ENCODE measurements at regions not wholly inside any gene's neighbourhood (a gene's known extent, or its start where the extent isn't known, plus 50 kb on each side); places are given as distances from the start of the nearest gene placed in this dataset.
A peak's percentile ranks its signal among the peaks of the same experiment; 100 is the strongest.

DNA sequence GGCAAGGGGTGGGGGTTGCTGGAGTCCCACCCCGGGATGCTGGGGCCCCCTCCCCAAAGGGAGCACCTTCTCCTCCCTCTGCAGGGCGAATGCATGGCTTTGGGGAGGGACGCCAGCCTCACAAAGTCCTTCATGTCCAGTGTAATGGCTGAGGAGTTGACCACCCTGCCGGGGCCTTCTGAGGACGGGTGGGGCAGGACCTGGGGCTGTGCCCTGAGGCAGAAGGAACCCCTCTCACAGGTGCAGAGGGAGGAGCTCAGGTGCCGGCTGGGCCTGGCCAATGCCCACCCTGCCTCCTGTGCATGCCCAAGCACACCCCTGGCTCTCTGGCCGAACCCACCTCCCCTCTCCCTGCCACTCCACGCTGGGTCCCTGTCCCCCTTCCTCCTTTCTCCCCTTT lies 64.3 kb upstream of the RNU6ATAC start:
- no peak for DNase-seq (ENCODE audit: low read depth)

DNA sequence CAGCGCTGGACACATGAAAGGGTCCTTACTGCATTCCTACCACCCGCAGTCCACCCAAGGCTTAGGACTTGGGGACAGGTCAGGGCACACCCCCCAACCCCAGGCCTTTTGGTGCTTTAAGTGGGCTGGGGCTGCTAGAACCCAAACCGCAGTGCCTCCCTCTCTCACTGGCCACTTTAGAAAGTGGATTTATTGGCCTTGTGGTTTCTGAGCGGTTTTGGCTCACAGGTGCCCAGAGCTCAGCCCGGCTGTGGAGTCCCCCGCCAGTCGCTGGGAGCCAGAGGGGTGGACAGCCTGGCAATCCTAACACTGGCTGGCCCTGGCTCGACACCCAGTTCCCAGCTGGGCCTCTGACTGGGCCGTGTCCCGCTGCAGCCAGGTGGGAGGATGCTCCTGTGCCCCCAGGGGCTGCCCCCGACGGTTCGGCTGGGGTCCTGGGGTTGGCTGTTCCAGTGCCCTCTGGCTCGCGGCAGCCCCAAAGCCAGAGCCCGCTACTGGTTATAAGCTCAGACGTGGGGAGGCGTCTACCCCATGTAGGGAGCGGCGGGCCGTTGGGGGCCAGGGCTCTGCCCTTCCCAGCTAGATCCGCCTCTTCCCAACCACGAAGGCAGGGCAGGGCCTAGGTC lies 65.2 kb upstream of the RNU6ATAC start:
- no peak for DNase-seq (ENCODE audit: low read depth)

DNA sequence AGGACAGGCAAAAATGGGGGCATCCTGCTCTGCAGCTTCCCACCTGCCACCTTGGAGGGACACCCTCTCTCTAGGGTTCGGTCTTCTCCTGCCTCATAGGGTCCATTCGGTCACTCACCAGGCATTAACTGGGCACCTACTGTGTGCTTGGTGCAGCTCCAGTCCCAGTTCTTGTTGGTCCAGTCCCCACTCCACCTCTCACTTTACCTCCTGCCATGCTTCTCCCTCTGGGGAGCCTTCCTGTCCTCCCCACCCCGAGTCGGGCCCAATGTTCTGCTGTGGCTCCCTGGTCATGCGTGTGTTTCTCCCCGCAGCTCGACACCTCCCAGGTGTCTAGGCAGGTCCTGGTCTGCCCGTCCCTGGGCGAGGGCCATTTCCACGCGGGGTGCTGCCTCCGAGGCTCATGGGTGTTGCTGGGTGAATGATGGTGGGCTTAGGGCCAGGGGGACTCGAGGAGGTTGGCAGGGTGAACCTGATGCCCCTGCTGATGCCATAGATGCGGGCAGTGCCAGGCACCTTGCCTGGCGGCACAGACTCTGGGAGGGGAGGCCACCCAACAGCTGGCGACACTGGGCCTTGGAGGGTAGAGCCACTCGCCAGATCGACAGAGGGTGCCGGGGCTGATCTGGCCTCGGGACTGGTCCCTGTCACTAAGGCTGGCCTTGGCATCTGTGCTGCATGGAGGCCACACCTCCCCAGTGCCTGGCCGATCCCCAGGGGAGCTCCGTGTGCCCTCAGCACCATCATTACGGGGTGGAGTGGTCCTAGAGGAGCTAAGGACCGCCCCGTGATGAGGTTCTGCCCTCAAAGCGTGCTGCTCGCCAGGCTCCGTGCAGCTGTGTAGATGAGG lies 66.0 kb upstream of the RNU6ATAC start:
- DNase-seq (ENCODE audit: low read depth): no peak

DNA sequence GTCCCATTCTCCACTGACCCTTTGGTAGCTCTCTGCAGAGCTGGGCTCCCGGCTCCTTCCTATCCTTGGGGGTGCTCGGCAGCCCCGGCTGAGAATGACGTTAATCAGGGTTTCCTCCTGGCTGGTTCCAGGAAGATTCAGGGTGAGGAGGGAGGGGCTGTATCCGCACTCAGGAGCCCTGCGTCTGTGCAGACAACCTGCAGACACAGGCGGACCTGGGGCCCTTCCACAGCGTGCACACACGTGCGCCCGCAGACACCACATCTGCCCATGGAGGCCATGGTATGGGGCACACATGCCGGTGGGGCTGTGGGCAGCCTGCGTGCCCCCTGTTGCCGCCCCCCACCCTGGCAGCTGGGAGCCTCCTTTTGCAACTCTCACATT lies 66.6 kb upstream of the RNU6ATAC start:
- no peak for DNase-seq (ENCODE audit: low read depth)

DNA sequence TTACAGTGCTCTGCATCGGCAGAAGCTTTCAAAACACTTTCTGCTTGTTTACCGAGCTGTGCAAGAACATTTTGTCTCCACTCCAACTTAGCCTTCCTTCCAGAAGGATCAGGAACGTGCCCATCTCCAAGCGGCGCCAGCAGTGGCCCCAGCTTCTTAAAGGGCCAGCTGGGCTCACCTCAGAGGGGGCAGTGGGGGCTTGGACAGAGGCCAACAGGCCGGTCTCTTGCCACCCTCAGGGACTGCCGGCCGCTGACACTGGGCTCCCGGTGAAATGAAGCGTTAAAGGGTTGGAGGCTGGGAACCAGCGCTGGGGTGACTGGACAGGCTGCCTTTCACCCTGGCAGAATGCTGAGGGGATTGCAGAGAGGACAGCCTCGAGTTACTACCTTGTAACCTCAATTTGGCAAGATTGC lies 67.0 kb upstream of the RNU6ATAC start:
- DNase-seq (ENCODE audit: low read depth): no peak

DNA sequence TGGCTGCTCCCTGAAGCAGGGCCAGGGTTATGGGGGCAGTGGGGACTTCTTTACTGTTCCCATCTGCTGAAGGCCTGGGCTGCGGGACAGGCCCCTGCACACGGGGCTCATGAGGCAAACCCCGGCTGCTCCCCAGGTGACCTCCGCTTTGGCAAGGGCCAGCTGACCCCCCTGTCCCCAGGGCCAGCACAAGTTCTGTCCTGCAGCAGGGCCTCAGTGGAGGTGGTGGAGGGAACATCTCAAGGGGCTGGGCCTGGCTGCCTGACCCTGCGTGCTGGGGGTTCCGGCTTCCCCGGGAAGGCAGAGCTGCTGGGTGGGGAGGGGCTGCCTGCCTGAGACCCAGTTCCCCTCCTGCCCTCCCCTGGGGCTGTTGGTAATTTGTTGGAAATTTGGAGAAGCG lies 67.4 kb upstream of the RNU6ATAC start:
- no peak for DNase-seq (ENCODE audit: low read depth)

DNA sequence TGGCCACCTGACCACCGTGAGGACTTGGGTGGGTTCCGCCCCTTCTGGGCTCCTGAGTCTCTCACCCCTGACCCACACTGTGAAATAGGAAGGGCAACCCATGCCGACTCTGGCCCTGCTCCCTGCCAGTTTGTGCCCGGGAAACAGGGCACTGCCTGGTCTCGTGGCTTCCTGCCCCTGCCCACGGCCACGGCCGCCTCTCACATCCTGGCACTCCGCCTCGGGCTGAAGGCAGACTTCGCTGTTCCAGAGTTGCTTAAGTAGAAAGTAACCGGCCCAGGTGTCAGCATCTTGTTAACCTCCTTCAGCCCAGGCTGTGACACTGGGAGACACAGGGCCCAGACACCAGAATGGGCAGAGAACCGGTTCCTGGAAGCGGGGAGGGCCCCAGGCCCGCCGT lies 68.7 kb upstream of the RNU6ATAC start:
- no peak for DNase-seq (ENCODE audit: low read depth)

DNA sequence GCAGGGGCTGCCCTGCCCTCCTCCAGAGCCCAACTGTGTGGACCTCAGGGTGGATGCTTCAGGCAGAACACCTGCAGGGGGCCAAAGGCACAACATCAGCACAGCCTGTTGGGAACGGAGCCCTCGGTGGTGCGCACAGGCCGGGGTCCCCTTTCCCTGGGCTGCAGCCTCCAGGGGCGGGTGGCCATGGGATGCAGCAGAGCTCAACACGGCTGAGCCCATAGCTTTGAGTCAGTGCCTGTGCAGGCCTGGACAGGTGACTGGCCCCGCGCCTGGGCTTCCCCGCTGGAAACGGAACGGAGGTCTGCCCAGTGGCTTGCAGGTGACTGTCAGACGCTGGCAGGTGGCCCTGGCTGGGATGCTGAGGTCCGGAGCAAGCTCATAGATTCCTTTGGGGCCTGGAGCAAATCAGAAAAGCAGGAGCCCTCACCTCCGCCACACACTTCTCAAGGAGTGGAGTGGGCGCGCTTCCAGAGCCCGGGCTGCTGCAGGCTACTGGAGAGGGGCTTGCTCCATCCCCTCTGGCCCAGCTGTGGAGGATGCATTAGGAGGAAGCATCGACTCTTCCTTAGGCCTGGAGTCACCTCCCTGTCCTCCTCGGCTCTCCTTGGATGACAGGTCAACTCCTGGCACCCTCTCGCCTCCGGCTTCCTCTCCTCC lies 69.8 kb upstream of the RNU6ATAC start:
- no peak for DNase-seq (ENCODE audit: low read depth)

DNA sequence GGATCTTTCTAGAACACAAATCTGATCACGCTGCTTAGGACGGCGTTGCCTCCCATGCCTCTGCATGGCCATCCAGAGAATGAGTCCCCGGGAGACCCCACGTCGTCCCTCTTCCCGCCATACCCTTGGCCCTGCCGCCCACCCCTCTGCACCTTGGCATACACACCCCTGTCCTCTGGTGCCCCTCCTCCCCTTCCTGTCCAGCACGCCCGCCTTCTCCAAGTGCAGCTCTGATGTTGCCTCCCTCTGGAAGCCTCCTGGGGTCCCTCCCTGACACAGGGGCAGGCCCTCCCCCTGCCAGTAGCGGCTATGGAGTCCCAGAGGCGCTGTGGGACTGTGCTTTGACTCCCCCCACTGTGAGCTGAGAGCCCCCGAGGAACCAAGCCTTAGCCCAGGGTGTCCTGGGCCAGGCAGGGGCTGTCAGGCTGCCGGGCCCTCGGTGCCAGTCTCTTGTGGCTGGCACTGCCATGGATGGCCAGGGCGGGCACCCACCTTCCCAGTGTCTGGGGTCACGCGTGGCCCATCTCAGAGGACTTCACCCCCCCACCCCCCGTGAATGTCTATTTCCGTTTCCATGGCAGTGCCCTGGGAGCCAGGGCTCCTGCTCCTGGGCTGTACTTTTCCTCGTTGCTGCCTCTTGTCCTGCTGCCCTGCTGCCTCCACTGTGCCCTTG lies 70.5 kb upstream of the RNU6ATAC start:
- DNase-seq (ENCODE audit: low read depth): no peak

DNA sequence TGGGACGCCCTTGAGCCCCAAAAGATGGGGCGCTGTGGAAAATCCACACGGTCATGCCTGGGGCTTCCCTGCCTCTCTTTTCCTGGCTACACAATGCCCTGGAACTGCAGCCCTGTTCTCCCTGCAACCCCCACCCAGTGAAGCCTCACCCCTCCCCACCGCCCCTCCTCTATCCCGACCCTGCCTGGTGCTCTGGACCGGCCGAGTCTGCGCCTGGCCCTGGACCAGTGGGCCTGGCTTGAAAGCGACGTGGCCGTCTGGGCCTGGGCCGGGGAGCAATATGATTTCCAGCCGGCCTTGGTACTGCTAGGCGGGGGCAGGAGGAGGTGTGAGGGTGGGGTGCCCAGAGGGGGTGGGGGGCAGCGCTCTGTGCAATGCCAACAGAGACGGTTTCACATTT lies 71.0 kb upstream of the RNU6ATAC start:
- no peak for DNase-seq (ENCODE audit: low read depth)

DNA sequence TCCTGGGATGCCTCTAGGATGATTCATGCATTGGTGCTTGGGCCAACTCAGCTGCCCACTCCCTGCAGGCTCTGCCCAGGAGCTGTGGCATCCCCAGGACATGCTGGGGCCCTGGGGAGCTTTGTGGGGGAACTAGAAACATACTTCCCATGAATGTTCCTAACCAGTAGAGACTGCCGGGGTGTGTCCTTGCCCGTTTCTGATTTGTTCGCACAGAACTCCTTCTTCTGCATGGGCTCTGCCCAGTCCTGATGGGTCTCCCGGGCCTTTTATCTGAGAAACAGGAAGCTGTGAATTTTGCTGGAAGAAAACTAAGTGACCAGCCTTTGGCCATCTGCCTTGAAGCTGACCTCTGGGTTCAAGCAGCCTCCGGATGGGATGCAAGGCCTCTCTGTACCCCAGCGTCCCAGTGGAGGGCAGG lies 71.6 kb upstream of the RNU6ATAC start:
- no peak for DNase-seq (ENCODE audit: low read depth)

DNA sequence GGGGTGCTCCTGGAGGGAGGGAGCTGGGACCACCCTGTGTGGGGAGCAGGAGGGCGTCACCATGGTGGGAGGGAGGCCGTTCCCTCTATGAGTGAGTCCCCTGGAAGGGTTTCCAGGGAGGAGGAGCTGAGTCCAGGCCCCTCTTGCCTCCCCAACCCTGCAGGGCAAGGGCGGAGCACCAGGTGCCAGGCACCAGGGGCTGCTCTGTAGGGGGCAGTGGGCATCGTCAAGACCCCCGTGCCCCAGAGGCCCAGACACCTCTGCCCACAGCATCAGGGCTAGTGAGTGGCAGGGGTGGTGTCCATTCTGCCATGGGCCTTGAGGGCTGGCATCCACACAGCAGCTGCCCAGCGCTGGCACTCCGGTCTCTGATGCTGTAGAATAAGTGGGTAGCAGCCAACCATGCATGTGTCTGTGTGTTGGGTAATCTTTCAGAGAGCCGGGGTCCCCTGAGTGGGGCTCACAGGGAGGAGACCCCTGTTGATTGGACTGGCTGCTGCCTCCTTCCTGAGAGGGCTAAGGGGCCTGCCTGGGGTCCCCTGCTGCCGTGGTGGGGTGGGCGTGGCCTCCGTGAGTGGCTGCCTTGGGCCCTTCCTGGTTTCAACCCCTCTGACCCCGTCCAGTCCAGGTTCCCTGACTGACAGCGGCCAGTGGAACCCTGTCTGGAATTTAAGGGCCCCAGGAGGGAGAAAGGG lies 72.7 kb upstream of the RNU6ATAC start:
- no peak for DNase-seq (ENCODE audit: low read depth)

DNA sequence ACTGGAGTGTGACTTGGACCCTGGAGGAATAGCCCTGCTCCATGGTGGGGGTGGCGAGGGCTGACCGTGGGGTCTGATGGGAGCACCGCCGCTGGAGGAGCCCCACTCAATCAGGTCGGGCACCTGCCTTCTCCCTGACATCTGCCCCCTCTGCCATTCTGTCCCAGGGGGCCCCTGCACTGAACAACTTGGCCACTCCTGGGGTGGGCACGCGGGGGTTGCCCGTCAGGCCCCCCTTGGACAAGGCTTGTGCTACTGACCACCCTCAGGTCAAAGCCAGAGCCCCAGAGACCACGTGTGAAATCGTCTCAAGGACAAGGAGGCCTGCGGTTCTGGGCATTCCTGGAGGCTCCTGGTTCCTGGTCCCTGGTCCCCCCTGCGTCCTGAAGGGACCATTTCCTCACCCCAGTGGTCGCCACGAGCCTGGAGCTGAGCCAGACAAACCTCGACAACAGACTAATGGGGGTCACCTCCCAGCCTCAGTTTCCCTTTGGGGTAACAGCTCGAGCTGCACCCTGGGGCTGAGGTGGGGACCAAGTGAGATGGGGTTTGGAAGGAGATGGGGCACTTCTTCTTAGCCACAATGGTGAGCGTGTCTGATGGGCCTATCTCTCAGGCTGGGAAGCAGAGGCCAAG lies 73.4 kb upstream of the RNU6ATAC start:
- no peak for DNase-seq (ENCODE audit: low read depth)

DNA sequence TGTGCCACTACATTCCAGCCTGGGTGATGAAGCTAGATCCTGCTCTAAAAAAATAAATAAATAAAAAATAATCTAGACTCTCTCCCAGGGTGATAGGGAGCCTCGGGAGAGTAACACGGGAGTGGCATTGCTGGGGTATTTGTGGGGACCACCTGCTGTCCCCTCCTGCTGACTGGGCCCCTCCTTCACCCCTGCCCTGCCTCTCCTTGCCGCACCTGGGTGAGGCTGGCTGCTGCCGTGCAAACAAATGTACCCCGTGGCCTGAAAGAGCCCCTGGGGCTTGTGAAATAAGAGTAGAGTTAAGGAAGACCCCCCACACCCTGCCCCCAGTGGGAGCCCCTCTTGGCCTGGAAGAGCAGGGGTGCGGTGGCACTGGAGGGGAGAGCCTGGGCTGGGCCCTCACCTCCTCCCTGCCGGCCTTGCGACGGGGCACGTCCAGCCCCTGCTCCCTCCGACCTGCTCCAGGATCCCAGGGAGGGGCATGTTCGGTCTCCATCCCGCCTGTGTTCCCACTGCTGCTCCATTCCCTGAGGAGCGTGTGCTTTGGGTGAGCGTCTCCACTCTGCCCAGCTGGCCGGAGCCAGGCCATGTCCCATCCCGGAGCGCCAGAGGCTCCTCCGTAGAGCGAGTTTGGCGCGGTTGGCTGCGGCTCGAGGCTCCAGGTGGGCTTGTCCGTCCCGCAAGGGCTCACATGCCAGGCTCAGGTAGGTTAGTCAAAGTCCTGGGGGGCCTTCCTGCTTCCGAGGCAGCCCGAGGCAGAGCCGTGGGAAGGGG lies 75.0 kb upstream of the RNU6ATAC start:
- no peak for DNase-seq (ENCODE audit: low read depth)

DNA sequence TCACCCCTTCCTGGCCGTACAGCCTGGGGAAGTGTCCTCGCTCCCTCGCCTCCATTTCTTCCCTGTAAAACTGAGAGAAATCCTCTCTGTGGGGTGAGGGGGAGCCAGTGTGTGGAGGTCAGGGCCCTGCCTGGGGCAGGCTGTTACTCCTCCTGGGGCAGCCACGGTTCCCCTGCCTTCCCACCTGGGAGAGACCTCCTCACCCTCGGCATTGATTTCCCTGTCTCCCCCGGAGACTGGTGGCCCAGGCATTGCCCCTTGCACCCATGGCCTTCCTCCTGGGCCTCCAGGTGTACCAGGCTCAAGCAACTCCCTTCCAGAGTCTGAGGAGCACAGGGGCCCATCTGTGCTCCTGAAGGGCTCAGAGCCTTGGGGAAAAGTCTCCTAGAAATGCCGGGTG lies 75.6 kb upstream of the RNU6ATAC start:
- no peak for DNase-seq (ENCODE audit: low read depth)

DNA sequence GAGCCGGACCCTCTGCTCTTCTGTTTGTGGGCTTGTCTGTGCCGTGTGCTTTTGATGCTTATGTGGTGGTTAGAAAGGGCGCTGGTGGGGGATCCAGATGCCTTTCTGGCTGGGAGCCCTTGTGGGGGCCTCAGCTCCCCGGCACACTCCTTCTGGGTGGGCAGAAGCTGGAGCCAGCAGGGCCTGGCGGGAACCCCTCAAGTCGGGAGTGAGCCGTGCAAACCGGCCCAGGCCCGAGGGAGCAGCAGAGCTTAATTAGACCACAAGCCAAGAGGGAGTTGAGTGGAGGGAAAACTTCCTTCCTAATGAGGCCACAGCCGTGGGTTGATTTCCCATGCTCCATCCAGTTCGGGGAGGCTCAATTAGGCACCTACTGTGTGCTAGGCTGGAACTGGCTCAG lies 76.0 kb upstream of the RNU6ATAC start:
- DNase-seq (ENCODE audit: low read depth): no peak

DNA sequence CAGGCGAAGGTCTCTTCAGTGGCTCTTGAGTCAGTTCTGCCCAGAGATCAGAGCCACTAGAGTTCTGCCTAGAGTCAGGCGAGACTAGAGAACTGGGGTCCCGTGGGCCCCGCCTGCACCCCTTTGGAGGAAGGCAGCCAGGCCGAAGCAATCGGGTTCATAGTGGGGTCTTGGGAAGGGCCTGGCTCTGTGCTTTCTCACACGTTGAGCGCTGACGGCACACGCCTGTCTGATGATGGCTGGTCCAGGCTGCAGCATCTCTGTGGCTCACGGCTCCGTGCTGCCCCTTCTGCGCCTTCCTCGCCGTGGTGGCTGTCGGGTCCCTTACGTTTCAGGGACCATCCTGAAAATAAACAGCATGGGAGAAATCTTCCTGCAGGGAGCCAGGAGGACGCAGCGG lies 78.3 kb upstream of the RNU6ATAC start:
- no peak for DNase-seq (ENCODE audit: low read depth)

DNA sequence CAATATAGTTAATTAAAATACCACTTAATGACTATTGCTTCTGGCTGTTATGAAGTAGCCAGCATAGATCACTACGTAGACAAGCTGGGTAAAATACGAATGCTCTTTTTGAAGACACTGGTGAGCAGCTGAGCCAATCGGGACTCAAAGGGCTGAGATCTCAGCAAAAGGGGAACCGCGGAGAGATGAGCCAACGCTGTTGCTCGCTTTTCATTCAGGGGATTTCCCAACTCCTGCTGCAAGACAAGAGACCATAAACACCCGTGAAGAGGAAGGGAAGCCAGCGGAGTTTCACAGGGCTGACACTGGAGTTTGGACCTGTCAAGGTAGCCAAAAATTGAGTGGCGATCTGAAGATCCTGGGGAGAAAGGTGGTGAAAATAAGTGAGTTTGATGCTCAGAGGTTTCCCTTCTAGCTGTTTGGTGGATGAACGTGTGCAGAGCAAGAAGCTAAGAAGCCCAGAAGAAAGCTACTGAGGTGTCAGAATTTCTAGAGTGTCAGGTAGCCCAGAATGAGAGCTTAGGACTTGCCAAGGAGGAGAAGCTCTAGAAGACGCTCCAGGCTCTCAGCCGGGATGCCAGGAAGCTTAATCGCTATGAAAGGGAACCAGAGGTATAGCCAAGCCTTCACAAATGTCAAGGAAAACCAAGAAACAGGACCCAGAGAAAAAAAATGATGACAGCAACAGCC lies 79.6 kb upstream of the RNU6ATAC start:
- peak; percentile 4 for DNase-seq (ENCODE audit: low read depth)

DNA sequence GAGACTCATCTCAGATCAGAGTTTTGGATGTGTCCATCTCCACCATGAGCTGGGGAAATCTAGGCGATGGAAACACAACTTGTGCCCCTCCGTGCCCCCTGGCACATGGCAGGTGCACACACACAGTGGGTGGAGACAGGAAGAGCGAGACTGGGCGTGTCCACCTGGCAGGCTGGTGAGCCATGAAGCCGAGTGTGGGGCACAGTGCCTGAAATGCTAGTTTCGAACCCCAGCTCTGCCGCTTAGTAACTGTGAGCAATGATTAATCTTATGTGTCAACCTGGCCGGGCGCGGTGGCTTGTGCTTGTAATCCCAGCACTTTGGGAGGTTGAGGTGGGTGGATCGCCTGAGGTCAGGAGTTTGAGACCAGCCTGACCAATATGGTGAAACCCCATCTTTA lies 80.8 kb upstream of the RNU6ATAC start:
- no peak for DNase-seq (ENCODE audit: low read depth)

DNA sequence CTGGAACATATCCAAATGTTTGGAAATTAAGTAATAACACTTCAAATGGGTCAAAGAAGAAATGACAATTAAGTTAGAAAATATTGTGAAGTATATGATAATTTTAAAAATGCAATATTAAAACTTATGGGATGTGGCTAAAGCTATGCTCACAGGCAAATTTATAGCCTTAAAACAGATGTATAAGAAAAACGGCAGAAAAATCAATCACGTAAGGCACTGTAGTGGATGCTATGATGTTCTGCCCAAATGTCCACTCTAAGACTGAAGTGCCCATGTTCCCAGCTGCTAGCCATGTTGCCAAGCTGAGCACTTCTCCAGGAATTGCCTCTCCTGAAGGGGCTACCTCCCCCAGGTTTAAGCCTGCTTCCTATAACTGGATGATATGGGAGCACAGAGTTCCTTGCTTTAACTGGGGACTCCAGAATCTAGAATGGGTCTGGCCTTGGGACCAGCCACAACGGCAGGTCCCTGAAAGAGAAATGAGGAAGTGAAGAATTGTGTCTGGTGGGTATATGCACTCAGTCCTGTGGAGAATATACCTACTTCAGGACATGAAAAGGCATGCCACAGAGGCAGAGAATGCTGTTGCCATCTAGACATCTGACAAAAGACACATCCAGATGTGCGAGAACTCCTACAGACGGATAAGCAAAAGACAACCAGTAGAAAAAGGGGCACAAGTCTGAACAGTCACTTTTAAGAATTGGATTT lies 78.2 kb upstream of the RXRA start:
- DNase-seq (ENCODE audit: low read depth): no peak
